Renal pelvis (tissue), 1 donor: ENCODE measurements at regions not wholly inside any gene's neighbourhood (a gene's known extent, or its start where the extent isn't known, plus 50 kb on each side); places are given as distances from the start of the nearest gene placed in this dataset.

Source experiments
- DNase-seq: peaks from one replicate; pipeline ENCODE4 v3.0.0-alpha.2; 2013

- DNase-seq, result no peak
Measured at GRCh38 chr2:6421138-6421730, 444.5 kb downstream of the CMPK2 start.

GRCh38 chr2:6421888-6422287 lies 443.8 kb downstream of the CMPK2 start:
- DNase-seq, result no peak

- DNase-seq, result no peak
Measured at GRCh38 chr2:6423157-6423556, 442.6 kb downstream of the CMPK2 start.

DNA sequence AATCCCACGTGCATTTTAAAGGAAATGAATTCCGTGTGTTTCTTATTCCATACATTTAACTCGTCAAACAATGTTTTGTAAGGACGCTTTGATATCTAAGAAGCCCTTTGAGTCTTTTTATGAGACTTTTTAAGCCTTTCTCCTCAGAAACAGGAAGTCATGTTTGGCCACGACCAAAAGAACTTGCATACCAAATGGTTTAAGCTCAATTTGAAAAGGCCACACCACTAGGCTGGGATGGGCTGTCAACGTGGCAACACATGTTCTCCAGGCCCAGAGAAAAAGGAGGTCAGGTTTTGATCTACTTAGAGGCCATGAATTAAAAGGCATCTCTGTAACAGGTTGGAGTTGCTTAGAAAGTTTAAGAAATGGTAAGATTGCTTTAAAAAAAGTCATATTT lies 441.8 kb downstream of the CMPK2 start:
- no peak for DNase-seq

GRCh38 chr2:6425032-6425431 lies 440.7 kb downstream of the CMPK2 start:
- no peak for DNase-seq

- no peak for DNase-seq
Measured at GRCh38 chr2:6429210-6429986, 436.3 kb downstream of the CMPK2 start.

DNA sequence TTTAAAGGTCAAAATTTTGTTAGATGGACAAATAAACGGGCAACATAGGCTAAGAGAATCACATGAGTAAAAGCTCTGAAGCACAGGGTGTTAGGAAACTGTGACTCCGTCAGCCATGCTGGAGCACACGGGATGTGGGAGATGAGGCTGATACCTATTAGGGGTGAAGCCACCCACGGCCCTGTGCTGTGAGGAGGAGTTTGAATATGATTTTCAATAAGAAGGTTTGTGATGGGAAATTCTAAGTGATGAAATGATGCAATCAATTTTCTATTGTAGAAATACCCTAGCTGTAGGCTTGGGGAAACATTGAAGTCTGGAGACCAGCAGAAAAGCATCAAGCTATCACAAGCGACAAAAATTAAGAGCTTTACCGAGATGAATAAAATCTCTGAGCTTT lies 431.3 kb downstream of the CMPK2 start:
- peak; percentile 16 for DNase-seq

DNA sequence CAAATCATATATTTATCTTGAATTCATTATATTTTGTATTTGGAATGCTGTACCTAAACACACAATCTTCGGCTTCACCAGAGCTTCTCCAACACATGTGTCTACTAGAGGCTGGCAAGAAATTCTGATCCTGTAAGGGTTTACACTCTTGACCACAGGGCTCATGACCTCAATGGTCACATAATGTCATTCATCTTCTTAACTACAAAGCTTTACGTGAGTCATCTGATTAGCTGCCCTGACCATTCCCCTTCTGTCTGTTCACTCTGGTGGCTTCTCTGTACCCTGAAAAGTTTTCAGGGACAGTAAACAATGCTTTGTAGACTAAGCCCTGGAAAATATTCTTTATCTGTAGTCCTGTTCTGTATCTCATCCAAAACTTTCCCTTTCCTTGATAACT lies 423.9 kb downstream of the CMPK2 start:
- DNase-seq, result no peak

GRCh38 chr2:6442252-6442985 lies 423.3 kb downstream of the CMPK2 start:
- no peak for DNase-seq

GRCh38 chr2:6443061-6443823 lies 422.5 kb downstream of the CMPK2 start:
- DNase-seq, result no peak

DNA sequence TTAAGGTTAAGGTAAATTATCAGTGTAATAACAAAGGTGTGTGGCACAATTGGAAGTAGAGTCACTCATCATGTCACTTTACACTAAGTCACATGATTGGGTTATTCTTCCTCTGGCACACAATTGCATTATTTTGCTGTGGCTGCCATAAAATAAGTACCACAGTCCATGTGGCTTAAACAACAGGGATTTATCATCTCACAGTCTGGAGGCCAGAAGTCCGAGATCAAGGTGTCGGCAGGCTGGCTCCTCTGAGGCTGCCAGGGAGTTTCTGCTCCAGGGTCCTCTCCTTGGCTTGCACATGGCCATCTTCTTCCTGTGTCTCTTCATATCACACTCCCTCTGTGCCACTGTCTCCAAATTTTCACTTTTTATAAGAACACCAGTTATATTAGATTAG lies 421.2 kb downstream of the CMPK2 start:
- DNase-seq, result no peak

DNA sequence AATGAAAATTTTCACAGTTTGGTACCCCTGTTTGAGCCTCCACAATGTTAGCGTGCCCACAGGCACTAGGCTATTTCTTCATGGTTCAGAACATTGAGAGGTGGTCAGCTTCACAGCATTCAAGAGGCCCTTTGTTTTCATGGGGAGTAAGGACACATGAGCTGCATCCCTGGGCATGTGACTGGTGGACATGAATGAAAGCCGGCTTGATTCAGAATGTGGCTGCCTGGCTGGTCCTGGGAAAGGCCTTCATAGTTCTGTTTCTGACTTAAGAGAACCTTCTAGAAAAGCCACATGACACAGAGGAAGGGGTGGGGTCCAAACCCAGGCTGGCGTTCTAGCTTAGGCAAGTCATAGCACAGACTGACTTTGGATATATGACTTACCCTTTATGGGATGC lies 420.6 kb downstream of the CMPK2 start:
- DNase-seq, result no peak

GRCh38 chr2:6446938-6447608 lies 418.6 kb downstream of the CMPK2 start:
- DNase-seq, result no peak

GRCh38 chr2:6448893-6449292 lies 416.8 kb downstream of the CMPK2 start:
- DNase-seq, result no peak

DNA sequence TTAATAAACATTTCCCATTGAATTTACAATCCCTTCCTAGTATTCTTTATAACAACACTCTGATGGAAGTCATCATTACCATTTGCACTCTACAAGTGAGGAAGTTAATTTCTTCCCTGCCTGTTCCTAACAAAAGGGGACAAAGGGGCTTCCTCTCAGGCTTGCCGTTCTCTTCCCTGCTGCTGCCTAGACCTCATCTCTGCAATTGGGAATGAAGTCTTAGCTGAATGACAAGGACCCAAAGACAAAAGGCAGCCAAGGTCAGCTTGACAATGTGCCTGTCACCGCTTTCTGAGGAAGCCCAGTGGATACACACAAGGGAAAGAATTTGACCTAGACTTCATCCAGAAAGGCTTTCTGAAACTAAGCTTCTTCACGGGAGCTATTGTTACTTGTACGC lies 416.4 kb downstream of the CMPK2 start:
- DNase-seq, result no peak

- DNase-seq, result no peak
Measured at GRCh38 chr2:6452702-6453481, 412.8 kb downstream of the CMPK2 start.

DNA sequence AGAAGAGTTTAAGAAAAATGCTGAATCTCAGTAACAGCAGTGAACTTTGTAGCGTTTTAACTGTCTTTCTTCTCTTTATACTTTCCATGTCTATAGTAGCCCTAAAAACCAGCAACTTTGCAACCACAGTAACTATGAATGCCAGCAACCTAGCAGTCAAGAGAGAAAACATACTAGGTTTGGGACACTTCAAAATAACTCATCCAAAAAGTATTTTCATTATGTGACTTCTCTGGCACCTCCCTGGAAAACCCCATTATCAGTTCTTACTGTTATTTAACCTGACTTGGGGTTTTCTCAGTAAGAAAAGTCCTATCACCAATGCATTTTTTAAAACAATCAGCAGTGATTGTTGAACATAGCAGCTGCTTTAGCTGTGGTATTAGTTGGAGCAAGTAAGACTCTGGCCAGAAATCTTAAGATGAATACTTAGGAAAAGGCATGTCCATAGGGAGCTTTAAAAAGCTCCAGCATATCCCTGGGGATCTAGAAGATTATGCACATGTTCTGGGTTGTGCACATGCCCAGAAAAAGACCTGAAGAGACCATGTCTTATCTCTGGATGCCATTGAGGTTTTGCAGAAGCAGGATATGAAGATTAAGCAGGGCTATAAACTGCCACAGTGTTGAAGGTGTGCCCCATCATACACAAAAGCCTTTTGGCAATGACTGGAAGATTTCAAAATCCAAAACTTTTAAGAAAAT lies 411.3 kb downstream of the CMPK2 start:
- DNase-seq, result no peak

- no peak for DNase-seq
Measured at GRCh38 chr2:6459138-6459537, 406.6 kb downstream of the CMPK2 start.

GRCh38 chr2:6470518-6470917 lies 395.2 kb downstream of the CMPK2 start:
- DNase-seq, result no peak

DNA sequence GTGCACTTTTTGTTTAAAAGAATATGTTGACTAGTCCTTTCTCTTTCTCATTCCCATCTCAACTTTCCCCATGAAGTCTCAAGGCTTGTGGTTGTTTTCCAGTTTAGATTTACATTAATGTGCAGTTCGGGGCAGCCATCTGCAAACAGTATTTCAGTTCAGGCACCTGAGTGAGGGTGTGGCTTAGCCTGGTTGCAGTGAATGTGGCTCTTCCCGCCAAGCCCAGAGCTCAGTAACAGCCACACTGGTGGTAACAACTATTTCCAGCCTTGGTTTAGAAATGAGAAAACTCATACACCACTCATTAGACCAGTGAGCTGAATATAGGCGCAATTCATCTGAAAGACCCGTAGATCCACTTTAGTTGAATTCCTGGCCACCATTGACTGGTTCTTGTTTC lies 394.3 kb downstream of the CMPK2 start:
- no peak for DNase-seq
